Adrenal gland (tissue), 5 donors: ENCODE measurements at regions not wholly inside any gene's neighbourhood (a gene's known extent, or its start where the extent isn't known, plus 50 kb on each side); places are given as distances from the start of the nearest gene placed in this dataset.

Experiments used
- CTCF ChIP-seq, 6 experiments: fragments of 450-650 bp in 4 of 6; fragments of 200-600 bp in 2 of 6; sonication (generic) in 1 of 6; IDR thresholded peaks; 1 replicate in 5 of 6; 2 replicates in 1 of 6; pipeline versions ENCODE4 v1.5.1 to v1.8.0; 2016 to 2021; ENCODE audit warnings: antibody characterized with exemption in 6 of 6, mild to moderate bottlenecking in 2 of 6, moderate library complexity in 1 of 6
- POLR2A ChIP-seq, 2 donors: fragments of 450-650 bp; IDR thresholded peaks; one replicate each; pipeline ENCODE4 v1.6.1; 2017; ENCODE audit warnings: antibody characterized with exemption in 2 of 2, mild to moderate bottlenecking in 2 of 2, moderate library complexity in 1 of 2
- donor health status: DM: no; HTN: no; CAD: no.

GRCh38 chr4:123853651-123854050, 457.1 kb downstream of the SPRY1 start:
- TF ChIP-seq CTCF (IDR thresholded peaks at IDR 0.05): no peak
- TF ChIP-seq POLR2A (IDR thresholded peaks at IDR 0.05): no peak
